HCT116 (cell line): ENCODE measurements at regions not wholly inside any gene's neighbourhood (a gene's known extent, or its start where the extent isn't known, plus 50 kb on each side); places are given as distances from the start of the nearest gene placed in this dataset.

Experiments used
- EZH2 ChIP-seq: fragments of 200-600 bp; sonication (generic); IDR thresholded peaks from 2 replicates; pipeline ENCODE4 v1.6.1; 2017; ENCODE audit warnings: antibody characterized with exemption, mixed run types
- ZBTB33 ChIP-seq: IDR thresholded peaks from 2 replicates; pipeline ENCODE4 v1.6.1; 2011; ENCODE audit warnings: mild to moderate bottlenecking, low read length, moderate library complexity; ENCODE audit not compliant: insufficient replicate concordance; ENCODE audit errors: extremely low read depth
- TF ChIP-seq, protein P1 (sequence below), 3 experiments: fragments of 200-600 bp in 1 of 3; sonication (generic) in 1 of 3; IDR thresholded peaks in 2 of 3; conservative IDR thresholded peaks in 1 of 3; 2 replicates each; pipeline ENCODE4 v1.5.1; 2012 to 2017; ENCODE audit warnings: low read depth in 2 of 3, low read length in 2 of 3, antibody characterized with exemption in 1 of 3, borderline replicate concordance in 1 of 3, control low read depth in 1 of 3, mild to moderate bottlenecking in 1 of 3, mixed read lengths in 1 of 3, mixed run types in 1 of 3, moderate library complexity in 1 of 3; ENCODE audit not compliant: insufficient read depth in 1 of 3

DNA sequence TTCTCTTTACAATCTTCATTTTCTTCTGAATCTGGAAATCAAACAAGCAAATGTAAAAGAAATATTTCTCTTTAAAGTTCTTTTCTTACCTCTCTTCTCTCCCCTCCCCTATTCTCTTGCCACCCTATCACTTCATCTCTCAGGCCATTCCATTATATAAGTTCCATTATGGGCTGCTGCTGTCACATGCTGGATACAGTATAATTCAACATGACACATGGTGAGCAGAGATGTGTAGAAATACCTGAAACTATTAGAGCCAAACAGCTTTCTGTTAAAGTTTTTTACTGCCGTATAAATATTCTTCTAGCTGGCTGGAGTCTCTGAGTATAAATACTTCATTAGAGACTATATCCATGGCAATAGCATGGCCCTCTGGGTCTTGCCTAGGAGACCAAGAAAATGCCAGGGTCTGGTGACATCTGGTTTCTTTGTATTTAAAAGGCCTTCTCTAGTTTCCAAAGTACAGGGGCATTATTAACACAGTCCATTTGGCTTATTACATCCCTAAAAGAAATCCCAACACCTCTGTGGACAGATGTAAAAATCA is 139.6 kb downstream of the TFAP2B start:
- TF ChIP-seq ZBTB33: no peak
- TF ChIP-seq, protein P1, sequence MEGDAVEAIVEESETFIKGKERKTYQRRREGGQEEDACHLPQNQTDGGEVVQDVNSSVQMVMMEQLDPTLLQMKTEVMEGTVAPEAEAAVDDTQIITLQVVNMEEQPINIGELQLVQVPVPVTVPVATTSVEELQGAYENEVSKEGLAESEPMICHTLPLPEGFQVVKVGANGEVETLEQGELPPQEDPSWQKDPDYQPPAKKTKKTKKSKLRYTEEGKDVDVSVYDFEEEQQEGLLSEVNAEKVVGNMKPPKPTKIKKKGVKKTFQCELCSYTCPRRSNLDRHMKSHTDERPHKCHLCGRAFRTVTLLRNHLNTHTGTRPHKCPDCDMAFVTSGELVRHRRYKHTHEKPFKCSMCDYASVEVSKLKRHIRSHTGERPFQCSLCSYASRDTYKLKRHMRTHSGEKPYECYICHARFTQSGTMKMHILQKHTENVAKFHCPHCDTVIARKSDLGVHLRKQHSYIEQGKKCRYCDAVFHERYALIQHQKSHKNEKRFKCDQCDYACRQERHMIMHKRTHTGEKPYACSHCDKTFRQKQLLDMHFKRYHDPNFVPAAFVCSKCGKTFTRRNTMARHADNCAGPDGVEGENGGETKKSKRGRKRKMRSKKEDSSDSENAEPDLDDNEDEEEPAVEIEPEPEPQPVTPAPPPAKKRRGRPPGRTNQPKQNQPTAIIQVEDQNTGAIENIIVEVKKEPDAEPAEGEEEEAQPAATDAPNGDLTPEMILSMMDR (IDR thresholded peaks at IDR 0.05 in 2 of 3, conservative IDR thresholded peaks at IDR 0.05 in 1 of 3; ENCODE audit: borderline replicate concordance in 1 of 3, insufficient read depth in 1 of 3, low read depth in 2 of 3, low read length in 2 of 3): no peak
- no peak for TF ChIP-seq EZH2
